OCI-LY3 (cell line): ENCODE measurements at regions not wholly inside any gene's neighbourhood (a gene's known extent, or its start where the extent isn't known, plus 50 kb on each side); places are given as distances from the start of the nearest gene placed in this dataset.

ENCODE experiments used
- CTCF ChIP-seq: fragments of 200-600, 300-600 bp; sonication (generic); IDR thresholded peaks from 2 replicates; pipeline ENCODE4 v1.5.1; 2014; ENCODE audit warnings: antibody characterized with exemption, low read length, low read depth
- EZH2phosphoT487 ChIP-seq: fragments of 200-600 bp; shearing (Covaris generic); IDR thresholded peaks from 2 replicates; pipeline ENCODE4 v1.6.1; 2018; ENCODE audit warnings: antibody characterized with exemption, mixed run types, low read depth

GRCh38 chr5:68821056-68821455 lies 272.8 kb upstream of the SLC30A5 start:
- TF ChIP-seq CTCF: no peak
- no peak for TF ChIP-seq EZH2phosphoT487
